Sigmoid colon (tissue), 4 donors: ENCODE measurements at regions not wholly inside any gene's neighbourhood (a gene's known extent, or its start where the extent isn't known, plus 50 kb on each side); places are given as distances from the start of the nearest gene placed in this dataset.

Experiments
- POLR2A ChIP-seq, 2 donors: fragments of 450-650 bp; IDR thresholded peaks; one replicate each; pipeline ENCODE4 v1.6.1; 2016; ENCODE audit warnings: antibody characterized with exemption in 2 of 2, mild to moderate bottlenecking in 2 of 2, moderate library complexity in 2 of 2
- POLR2AphosphoS5 ChIP-seq, 4 donors: sonication (generic); formaldehyde crosslinking; IDR thresholded peaks; one replicate each; pipeline ENCODE4 v1.6.1; 2017; ENCODE audit warnings: antibody characterized with exemption in 4 of 4
- TF ChIP-seq, protein P1 (sequence below), 4 experiments: fragments of 450-650 bp in 3 of 4; fragments of 200-600 bp in 1 of 4; IDR thresholded peaks; one replicate each; pipeline ENCODE4 v1.5.1; 2016 to 2019; ENCODE audit warnings: antibody characterized with exemption in 4 of 4, mild to moderate bottlenecking in 3 of 4, moderate library complexity in 2 of 4

DNA sequence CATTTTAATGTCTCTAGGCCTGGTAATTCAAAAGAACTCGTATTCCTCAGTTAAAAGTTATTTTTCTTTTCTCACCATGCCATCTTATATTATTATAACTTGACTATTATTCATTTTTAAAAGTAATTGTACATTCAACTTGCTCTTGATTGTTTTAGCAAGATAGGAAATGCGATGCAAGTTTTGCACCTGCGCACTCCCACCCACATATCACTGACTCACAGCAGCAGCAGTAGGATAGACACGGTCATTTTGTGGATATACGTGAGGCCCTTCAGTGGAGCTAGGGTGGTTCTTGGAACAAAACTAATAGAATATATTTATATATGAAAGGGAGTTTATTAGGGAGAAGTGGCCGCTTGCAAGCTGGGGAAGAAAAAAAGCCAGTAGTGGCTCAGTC lies 95.5 kb upstream of the UBE3A start:
- TF ChIP-seq, protein P1, sequence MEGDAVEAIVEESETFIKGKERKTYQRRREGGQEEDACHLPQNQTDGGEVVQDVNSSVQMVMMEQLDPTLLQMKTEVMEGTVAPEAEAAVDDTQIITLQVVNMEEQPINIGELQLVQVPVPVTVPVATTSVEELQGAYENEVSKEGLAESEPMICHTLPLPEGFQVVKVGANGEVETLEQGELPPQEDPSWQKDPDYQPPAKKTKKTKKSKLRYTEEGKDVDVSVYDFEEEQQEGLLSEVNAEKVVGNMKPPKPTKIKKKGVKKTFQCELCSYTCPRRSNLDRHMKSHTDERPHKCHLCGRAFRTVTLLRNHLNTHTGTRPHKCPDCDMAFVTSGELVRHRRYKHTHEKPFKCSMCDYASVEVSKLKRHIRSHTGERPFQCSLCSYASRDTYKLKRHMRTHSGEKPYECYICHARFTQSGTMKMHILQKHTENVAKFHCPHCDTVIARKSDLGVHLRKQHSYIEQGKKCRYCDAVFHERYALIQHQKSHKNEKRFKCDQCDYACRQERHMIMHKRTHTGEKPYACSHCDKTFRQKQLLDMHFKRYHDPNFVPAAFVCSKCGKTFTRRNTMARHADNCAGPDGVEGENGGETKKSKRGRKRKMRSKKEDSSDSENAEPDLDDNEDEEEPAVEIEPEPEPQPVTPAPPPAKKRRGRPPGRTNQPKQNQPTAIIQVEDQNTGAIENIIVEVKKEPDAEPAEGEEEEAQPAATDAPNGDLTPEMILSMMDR (IDR thresholded peaks at IDR 0.05), result no peak
- TF ChIP-seq POLR2A (IDR thresholded peaks at IDR 0.05), result no peak
- no peak for TF ChIP-seq POLR2AphosphoS5 (IDR thresholded peaks at IDR 0.05)
